NB4 (cell line): ENCODE measurements at regions not wholly inside any gene's neighbourhood (a gene's known extent, or its start where the extent isn't known, plus 50 kb on each side); places are given as distances from the start of the nearest gene placed in this dataset.

Experiments used
- MAX ChIP-seq: IDR thresholded peaks from 2 replicates; pipeline ENCODE4 v1.6.1; 2011; ENCODE audit warnings: low read depth, low read length
- POLR2A ChIP-seq: IDR thresholded peaks from 2 replicates; pipeline ENCODE4 v1.6.1; 2011; ENCODE audit warnings: mild to moderate bottlenecking; ENCODE audit not compliant: insufficient read length; ENCODE audit errors: extremely low read depth
- TF ChIP-seq, protein P1 (sequence below): IDR thresholded peaks from one replicate; pipeline ENCODE4 v1.5.1; 2012; ENCODE audit warnings: low read depth, low read length

- TF ChIP-seq, protein P1, sequence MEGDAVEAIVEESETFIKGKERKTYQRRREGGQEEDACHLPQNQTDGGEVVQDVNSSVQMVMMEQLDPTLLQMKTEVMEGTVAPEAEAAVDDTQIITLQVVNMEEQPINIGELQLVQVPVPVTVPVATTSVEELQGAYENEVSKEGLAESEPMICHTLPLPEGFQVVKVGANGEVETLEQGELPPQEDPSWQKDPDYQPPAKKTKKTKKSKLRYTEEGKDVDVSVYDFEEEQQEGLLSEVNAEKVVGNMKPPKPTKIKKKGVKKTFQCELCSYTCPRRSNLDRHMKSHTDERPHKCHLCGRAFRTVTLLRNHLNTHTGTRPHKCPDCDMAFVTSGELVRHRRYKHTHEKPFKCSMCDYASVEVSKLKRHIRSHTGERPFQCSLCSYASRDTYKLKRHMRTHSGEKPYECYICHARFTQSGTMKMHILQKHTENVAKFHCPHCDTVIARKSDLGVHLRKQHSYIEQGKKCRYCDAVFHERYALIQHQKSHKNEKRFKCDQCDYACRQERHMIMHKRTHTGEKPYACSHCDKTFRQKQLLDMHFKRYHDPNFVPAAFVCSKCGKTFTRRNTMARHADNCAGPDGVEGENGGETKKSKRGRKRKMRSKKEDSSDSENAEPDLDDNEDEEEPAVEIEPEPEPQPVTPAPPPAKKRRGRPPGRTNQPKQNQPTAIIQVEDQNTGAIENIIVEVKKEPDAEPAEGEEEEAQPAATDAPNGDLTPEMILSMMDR: no peak
- TF ChIP-seq POLR2A: no peak
- no peak for TF ChIP-seq MAX
Observed at GRCh38 chr16:85220964-85221731, 108.9 kb upstream of the CIBAR2 start.
